KOPT-K1 (cell line): ENCODE measurements at regions not wholly inside any gene's neighbourhood (a gene's known extent, or its start where the extent isn't known, plus 50 kb on each side); places are given as distances from the start of the nearest gene placed in this dataset.

ENCODE experiments used
- H3K27ac ChIP-seq: fragments of 200-600 bp; sonication (generic); 2 replicates; pipeline ENCODE4 v1.5.1; 2016; ENCODE audit warnings: antibody characterized with exemption, mild to moderate bottlenecking, low read depth, low read length; ENCODE audit not compliant: poor library complexity, severe bottlenecking
- H3K36me3 ChIP-seq: fragments of 200-600 bp; sonication (generic); 2 replicates; pipeline ENCODE4 v1.5.1; 2017; ENCODE audit warnings: antibody characterized with exemption, mild to moderate bottlenecking, low read length, moderate library complexity; ENCODE audit not compliant: insufficient read depth
- H3K9me3 ChIP-seq: fragments of 200-600 bp; sonication (generic); 2 replicates; pipeline ENCODE4 v1.5.1; 2017; ENCODE audit warnings: antibody characterized with exemption, low read length, mild to moderate bottlenecking; ENCODE audit not compliant: insufficient read depth, poor library complexity, severe bottlenecking

DNA sequence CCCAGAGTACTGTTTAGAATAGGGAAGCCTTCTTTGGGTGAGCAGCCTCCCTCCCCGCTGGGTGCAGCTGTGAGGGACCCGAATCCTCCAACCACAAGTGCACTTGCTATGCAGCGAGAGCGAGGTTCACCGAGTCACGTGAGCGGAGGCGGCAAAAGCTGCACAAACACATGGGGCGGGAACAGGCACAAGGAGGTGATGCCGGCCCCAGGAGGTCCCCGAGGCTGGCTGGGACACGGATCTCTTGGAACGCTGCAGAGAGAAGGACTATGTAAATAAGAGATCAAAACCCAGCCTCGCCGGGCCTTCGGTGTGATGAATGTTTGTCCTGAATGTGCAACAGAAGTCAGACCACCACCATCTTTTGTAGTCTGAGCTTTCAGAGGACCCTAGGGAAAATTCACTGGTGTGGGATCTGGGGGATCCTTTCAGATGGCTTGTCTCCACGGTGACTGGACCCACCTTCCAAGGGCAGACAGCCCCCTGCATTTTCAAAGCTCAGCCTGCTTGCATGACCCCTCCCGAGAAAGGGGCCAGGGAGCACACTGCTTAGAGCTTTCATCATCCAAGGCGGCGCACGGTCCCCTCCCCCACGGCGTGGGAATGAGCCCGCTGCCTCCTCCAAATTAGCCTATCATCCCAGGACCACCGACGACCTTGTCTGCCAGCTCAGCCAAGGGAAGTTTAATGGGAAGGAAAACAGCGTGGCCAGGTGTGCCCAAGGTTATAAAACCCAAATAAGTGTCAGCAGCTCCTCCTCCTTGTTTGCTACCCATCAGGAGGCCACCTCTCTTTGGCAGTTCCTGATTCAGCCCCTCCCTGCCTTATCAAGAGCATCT lies 327.7 kb downstream of the CXCL12 start:
- no peak overlapping the region for H3K27ac ChIP-seq
- no peaks in the 10 kb centered on the region for H3K36me3 ChIP-seq
- no peaks in the 10 kb centered on the region for H3K9me3 ChIP-seq

DNA sequence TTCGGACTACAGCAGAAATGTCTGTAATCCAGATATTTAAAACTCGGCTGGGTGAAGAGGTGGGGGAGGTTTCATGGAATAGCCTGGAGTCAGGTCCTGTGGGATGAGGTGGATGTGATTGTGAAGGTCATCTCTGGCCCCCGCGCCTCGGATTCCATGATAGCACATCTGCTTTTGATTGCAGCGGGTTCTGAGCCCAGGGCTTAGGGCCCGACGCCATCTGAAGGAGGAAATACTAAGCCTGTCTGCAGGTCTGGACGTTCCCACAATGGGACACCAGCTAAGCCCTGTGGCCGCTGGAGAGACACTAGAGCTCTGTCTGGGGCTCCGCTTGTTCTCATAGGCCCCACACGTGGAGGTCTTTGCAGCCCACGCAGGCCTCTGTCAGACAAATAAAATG lies 328.7 kb downstream of the CXCL12 start:
- no peaks in the 10 kb centered on the region for H3K9me3 ChIP-seq
- H3K27ac ChIP-seq: no peak overlapping the region
- no peaks in the 10 kb centered on the region for H3K36me3 ChIP-seq

DNA sequence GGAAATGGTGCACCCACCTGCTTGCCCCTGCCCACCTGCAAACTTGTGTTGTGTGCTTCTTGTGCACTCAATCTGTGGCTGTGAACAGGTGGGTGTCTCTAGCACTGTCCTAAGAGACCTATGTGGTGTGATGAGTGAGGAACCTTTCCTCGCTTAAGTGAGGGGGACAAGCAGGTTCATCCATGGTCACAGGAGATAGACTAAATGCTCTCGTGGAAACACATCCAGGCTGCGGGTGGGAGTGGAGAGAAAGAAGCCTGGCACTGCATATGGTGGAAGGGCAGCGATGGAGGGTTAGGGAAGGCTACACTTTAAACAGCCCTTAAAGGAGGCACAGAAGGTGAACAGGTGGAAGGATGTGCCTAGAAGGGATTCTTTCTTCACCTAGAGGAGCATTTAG lies 330.9 kb downstream of the CXCL12 start:
- Histone ChIP-seq H3K9me3 (no peaks in the 10 kb centered on the region), H3K36me3 (no peaks in the 10 kb centered on the region), H3K27ac (no peak overlapping the region)

DNA sequence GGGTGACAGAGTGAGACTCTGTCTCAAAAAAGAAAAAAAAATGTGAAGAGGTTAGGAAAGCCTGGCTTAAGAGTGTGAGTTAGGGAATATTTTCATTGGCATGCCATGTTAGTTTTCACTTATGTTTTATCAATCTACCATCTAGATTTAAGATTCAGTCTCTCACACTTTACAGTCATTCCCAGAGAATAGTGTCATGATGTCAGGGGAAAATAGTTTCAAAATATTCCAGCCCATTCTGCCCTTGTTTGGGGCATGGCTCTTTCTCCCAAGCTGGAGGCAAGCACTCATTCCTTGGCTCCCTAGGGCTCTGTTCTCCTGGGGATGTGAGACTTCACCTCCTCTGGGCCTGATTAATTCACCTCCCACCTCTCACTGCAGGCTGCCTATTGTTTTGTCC lies 331.5 kb downstream of the CXCL12 start:
- no peaks in the 10 kb centered on the region for H3K36me3 ChIP-seq
- H3K27ac ChIP-seq: no peak overlapping the region
- H3K9me3 ChIP-seq: no peaks in the 10 kb centered on the region

DNA sequence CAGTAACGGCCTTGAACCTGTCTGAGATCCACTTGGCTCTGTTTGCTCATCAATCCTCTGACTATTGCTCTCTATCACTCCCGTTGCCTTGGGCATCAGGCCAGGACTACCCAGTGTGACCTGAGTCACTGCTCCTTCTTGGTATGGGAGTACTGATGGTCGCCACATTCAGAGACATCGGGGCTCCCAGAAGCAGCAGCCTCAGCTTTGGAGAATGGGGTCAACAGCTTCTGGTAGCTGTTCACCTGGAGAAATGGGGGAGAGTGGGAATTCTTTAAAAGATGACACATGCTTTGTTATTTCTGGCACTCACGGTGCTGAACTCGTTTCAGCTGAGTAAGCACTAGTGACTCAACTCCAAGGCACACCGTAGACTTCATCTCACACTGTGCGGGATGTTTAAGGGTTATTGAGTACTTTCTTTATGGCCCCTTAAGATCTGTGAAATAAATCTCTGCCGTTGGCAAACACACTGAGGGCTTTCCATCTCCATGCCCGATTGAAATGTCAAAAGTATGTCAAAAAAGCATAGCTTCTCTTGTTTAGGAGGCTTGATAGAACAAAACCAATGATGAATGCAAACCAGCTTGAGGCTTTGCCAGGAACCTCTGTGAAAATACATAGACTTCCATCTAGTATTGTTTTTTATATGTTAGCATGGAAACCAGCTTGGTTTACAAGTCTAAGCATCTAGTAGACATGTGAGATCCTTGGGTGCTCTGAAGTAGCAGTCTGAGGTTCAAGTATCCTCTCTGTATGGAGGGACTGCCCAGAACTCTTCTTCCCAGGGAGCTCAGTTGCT lies 333.1 kb downstream of the CXCL12 start:
- H3K9me3 ChIP-seq: no peaks in the 10 kb centered on the region
- H3K36me3 ChIP-seq: no peaks in the 10 kb centered on the region
- no peak overlapping the region for H3K27ac ChIP-seq

DNA sequence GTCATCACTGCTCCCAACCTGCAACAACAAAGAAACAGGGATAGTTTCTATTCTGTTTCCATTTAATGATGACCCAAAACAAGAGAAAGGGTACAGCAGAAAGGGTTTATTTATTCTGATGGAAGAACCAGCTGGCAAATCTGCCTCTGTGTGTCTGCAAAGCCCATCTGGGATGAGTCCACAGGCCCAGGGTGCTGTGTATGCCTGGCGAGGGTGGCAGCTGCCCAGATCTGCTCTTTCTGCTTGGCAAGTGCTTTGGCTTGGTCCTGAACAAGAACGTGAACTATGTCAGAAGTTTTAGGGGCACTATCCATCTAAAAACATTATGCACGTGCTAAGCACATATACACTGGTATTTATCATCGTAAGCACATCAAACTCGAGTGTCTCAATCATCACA lies 333.8 kb downstream of the CXCL12 start:
- H3K36me3 ChIP-seq: no peaks in the 10 kb centered on the region
- H3K27ac ChIP-seq: no peak overlapping the region
- no peaks in the 10 kb centered on the region for H3K9me3 ChIP-seq

DNA sequence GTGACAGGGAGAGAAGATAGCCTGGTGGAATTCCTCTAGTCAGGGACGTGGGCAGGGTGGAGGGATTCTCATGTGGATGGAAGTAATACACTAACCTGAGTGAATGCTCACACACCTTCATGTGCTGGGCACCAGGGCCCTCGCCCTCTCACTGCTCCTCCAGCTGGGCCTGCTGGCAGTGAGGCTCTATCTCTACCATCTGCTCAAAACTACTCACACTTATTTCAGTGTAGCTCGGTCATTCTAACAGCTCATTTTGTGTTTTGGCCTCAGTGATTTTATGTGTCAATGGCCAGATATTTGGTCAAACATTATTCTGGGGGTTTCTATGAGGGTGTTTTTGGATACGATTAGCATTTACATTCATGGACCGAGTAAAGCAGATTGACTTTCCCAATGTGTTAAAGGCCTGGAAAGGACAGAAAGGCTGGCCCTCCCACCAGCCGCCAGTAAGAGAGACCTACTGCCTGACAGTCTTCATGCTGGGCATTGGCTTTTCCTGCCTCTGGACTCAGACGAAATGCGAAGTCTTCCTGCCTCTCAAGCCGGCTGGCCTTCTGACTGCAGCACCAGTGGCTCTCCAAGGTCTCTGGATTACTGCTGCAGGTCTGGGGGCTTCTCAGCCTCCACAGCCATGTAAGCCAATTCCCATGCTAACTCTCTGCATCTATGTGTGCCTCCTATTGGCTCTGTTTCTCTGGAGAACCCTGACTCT lies 335.4 kb downstream of the CXCL12 start:
- Histone ChIP-seq H3K27ac (no peak overlapping the region), H3K9me3 (no peaks in the 10 kb centered on the region), H3K36me3 (no peaks in the 10 kb centered on the region)

DNA sequence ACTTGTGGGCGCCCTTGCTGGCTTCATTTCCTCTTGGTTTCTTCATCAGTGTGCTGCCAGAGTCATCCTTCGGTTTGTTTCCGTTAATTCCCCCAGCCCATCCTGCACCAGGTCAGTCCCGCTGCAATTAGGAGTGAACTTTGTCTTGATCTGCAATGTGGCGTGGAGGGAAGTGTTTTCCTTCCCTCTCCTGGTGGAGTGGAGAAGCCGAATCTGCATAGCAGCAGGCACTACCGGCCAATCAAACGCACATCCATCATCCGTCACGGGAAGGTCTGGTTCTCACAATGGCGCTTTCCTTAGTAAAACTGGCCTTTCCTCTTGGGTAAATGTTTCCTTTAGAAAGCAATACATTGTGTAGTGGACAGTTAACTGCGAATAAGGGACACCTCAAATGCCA lies 337.5 kb downstream of the CXCL12 start:
- Histone ChIP-seq H3K9me3 (no peaks in the 10 kb centered on the region), H3K27ac (no peak overlapping the region), H3K36me3 (no peaks in the 10 kb centered on the region)

DNA sequence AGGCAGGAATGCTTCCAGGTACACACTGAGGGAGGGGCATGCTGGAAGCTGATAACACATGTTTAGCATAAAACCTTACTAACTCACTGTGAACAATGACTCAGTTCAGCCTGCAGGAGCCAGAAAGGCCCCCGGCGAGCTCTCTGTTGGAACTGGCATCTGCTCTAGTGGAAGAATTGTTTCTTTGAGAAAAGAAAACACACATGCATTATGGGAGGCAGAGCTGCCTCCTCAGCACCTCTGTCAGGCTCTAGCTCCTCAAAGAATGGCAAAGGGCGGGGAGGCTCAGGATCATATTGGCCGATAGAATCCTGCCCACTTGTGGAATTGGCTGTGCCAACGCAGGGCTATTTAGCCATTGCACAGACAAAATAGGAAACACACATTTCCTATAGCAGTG lies 338.3 kb downstream of the CXCL12 start:
- H3K9me3 ChIP-seq: no peaks in the 10 kb centered on the region
- no peaks in the 10 kb centered on the region for H3K36me3 ChIP-seq
- no peak overlapping the region for H3K27ac ChIP-seq

DNA sequence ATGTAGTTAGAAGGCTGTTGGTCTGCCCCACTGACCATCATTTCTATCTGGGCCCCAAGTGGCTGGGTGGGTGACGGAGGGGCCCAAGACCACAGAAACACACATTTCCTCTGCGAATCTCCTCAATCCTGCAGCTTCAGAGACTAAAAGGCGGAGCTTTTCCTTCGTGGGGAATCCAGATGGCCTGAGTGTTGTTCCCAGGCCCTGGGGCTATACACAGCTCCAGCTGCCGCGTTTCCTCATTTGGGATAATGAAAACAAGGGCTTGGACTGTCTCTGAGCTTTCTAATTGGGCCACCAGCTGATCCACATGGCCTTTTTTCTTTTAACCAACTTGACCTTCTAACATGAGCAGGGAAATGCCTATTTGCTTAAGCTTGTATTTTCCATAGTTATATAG lies 339.9 kb downstream of the CXCL12 start:
- Histone ChIP-seq H3K27ac (no peak overlapping the region), H3K36me3 (no peaks in the 10 kb centered on the region)

DNA sequence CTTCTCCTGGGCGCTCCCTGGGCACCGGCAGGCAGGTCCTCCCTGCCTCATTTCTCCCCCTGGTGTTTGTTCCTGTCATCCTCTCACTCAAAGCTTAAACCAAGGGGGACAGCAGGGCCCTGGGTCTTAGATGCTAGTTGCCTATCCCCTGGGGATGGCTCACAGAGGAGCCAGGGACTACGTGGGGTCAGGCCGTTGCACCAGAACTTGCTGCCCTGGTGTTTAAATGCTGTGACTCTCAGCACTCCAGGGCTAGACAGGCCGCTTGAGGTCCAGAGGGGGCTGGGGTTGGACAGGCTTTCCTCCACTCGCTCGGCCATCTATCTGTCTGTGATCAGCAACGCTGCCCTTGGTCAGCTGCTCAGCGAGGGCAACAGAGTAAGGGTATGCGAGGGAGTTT lies 340.3 kb downstream of the CXCL12 start:
- H3K36me3 ChIP-seq: no peaks in the 10 kb centered on the region
- H3K9me3 ChIP-seq: no peaks in the 10 kb centered on the region
- no peak overlapping the region for H3K27ac ChIP-seq

More for the DNA sequence above, 339.9 kb downstream of the CXCL12 start:
- H3K9me3 ChIP-seq: no peaks in the 10 kb centered on the region

DNA sequence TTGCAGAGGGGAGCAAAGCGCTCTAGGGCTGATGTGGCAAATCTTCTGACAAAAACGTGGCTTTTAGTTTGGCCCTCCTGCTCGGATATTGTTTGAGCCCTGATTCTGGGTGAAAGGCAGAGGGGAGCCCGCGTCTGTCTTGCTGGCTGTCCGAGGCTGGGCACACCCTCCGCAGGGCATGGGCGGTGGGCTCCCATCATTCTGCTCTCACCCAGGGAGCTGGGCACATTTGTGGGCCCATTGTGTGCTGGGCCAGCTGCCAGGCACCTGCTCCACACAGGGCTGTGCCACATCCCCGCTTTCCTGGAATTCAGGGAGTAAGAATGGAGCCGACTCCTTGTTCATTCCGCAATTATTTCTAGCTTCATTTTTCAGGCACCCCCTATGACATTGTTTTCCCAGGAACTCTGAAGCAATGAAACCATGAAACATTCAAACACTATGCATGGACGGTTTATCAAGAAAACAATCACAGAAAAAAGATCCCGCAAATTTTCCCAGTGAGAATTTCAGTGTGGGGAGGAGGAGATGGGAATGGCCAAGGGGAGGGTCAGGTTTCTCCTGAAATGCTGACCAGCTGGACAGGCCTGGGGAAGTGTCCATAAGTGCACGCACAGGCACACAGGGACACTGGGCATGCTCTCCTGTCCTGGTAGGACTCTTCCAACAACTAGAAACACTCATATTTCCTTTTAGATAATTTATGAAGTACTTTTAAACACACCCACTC lies 341.1 kb downstream of the CXCL12 start:
- no peak overlapping the region for H3K27ac ChIP-seq
- H3K36me3 ChIP-seq: no peaks in the 10 kb centered on the region
- H3K9me3 ChIP-seq: no peaks in the 10 kb centered on the region

DNA sequence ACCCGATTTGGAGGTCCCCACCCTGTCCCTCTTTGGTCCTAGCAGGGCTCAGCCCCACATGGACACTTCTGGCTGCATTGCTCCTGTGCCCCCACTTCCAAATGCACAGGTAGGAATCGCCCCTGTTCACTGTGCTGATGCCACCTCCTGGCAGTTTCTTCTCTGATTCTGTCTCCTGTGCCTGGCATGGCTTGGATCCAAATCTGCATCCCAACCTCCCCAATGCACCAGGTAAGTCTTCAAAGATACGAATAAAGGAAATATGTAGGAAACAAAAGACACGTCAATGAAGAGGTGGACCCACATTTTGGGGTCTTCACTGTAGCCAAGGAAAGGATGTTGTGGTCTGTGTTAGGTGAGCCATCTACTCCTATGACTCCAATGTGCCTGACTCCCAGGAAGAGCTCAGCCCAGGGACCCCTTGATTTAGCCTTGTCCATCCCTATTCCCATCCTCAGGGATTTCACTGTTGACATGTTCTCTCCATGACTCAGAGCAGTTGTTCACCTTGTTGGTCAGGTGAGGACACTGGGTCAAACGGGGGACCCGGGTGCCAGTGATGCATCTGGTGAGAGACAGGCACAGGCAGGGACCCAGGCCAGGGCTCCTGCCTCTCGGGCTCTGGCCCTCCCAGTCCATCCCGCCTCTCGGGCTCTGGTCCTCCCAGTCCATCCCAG lies 341.8 kb downstream of the CXCL12 start:
- no peaks in the 10 kb centered on the region for H3K9me3 ChIP-seq
- H3K27ac ChIP-seq: no peak overlapping the region
- H3K36me3 ChIP-seq: no peaks in the 10 kb centered on the region

DNA sequence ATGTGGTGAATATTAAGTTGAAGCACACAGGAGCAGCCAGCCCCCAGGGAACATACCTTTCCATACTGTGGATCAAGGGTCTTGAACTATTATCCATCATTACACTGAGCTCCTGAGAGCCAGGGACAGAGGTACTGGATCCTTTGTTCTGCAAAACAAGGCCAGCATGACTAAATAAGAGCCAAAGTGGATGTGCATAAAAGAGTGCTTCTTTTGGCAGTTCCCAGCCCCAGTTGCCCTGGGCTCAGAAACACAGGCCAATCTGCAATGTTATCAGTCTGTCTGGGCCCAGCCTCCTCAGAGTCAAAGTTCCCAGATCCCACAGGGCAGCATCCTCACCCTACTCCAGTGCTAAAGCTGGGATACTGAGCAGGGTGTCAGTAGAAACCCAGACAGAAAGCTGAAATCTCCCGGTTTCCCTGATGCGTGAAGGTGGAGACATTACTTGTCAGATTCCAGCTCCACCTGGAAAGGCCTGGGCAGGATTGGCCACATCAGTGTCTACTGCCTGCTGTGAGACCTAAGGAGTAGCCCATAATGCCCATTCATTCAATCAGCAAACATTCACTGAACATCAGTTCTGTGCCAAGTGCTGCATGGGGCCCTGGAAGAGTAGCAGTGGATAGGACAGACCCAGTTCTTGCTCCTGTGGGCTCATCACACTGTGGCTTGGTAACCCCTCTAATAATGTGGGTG lies 342.7 kb downstream of the CXCL12 start:
- Histone ChIP-seq H3K9me3 (no peaks in the 10 kb centered on the region), H3K36me3 (no peaks in the 10 kb centered on the region), H3K27ac (no peak overlapping the region)
